ENCODE measurements at regions not wholly inside any gene's neighbourhood (a gene's known extent, or its start where the extent isn't known, plus 50 kb on each side); places are given as distances from the start of the nearest gene placed in this dataset.

GRCh38 chr3:181313335-181313734, 323.8 kb upstream of the DNAJC19 start:
- TF ChIP-seq, protein P1, sequence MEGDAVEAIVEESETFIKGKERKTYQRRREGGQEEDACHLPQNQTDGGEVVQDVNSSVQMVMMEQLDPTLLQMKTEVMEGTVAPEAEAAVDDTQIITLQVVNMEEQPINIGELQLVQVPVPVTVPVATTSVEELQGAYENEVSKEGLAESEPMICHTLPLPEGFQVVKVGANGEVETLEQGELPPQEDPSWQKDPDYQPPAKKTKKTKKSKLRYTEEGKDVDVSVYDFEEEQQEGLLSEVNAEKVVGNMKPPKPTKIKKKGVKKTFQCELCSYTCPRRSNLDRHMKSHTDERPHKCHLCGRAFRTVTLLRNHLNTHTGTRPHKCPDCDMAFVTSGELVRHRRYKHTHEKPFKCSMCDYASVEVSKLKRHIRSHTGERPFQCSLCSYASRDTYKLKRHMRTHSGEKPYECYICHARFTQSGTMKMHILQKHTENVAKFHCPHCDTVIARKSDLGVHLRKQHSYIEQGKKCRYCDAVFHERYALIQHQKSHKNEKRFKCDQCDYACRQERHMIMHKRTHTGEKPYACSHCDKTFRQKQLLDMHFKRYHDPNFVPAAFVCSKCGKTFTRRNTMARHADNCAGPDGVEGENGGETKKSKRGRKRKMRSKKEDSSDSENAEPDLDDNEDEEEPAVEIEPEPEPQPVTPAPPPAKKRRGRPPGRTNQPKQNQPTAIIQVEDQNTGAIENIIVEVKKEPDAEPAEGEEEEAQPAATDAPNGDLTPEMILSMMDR (IDR thresholded peaks at IDR 0.05): no peak
- Histone ChIP-seq H3K27ac (no peak overlapping the region), H3K36me3 (no peaks in the 10 kb centered on the region), H3K27me3 (no peaks in the 10 kb centered on the region), H3K4me1 (ENCODE audit: control insufficient read depth in 1 of 2, insufficient read depth in 1 of 2, low read depth in 1 of 2, low read length in 1 of 2) (no peaks in the 10 kb centered on the region), H3K4me3 (ENCODE audit: low read depth in 1 of 2, low read length in 1 of 2) (no peak overlapping the region), H3K9me3 (no peaks in the 10 kb centered on the region)

GRCh38 chr3:181311186-181311585, 321.6 kb upstream of the DNAJC19 start:
- H3K27ac ChIP-seq: no peak overlapping the region
- no peaks in the 10 kb centered on the region for H3K36me3 ChIP-seq
- H3K9me3 ChIP-seq: no peaks in the 10 kb centered on the region
- no peaks in the 10 kb centered on the region for H3K27me3 ChIP-seq
- H3K4me3 ChIP-seq (ENCODE audit: low read depth in 1 of 2, low read length in 1 of 2): no peak overlapping the region
- TF ChIP-seq, protein P1 (IDR thresholded peaks at IDR 0.05): no peak
- H3K4me1 ChIP-seq (ENCODE audit: control insufficient read depth in 1 of 2, insufficient read depth in 1 of 2, low read depth in 1 of 2, low read length in 1 of 2): no peaks in the 10 kb centered on the region

GRCh38 chr3:181302960-181303359, 313.4 kb upstream of the DNAJC19 start:
- Histone ChIP-seq H3K27me3 (no peaks in the 10 kb centered on the region), H3K9me3 (no peaks in the 10 kb centered on the region), H3K4me1 (ENCODE audit: control insufficient read depth in 1 of 2, insufficient read depth in 1 of 2, low read depth in 1 of 2, low read length in 1 of 2) (no peaks in the 10 kb centered on the region), H3K36me3 (no peaks in the 10 kb centered on the region), H3K4me3 (ENCODE audit: low read depth in 1 of 2, low read length in 1 of 2) (no peak overlapping the region), H3K27ac (no peak overlapping the region)
- TF ChIP-seq, protein P1 (IDR thresholded peaks at IDR 0.05): no peak

DNA sequence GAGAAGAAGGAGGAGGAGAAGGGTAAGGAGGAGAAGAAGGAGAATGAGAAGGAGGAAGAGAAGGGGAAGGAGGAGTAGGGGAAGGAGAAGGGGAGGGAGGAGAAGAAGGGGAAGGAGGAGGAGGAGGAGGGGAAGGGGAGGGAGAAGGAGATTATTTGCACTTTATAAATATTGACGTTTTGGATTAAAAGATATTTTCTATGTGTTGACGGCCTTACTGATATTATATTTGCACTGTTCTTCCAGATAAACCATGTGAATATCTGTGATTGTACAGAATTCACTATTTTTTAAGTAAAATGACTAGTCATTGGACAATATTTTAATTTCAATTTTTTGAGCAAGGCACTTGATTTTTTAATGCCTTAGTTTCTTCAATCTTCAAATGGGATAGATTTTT, 310.5 kb upstream of the DNAJC19 start:
- Histone ChIP-seq H3K4me3 (ENCODE audit: low read depth in 1 of 2, low read length in 1 of 2) (no peak overlapping the region), H3K4me1 (ENCODE audit: control insufficient read depth in 1 of 2, insufficient read depth in 1 of 2, low read depth in 1 of 2, low read length in 1 of 2) (no peaks in the 10 kb centered on the region), H3K36me3 (no peaks in the 10 kb centered on the region), H3K27me3 (no peaks in the 10 kb centered on the region), H3K9me3 (no peaks in the 10 kb centered on the region), H3K27ac (no peak overlapping the region)
- TF ChIP-seq, protein P1 (IDR thresholded peaks at IDR 0.05): no peak

GRCh38 chr3:181298421-181298820, 308.9 kb upstream of the DNAJC19 start:
- no peaks in the 10 kb centered on the region for H3K4me1 ChIP-seq (ENCODE audit: control insufficient read depth in 1 of 2, insufficient read depth in 1 of 2, low read depth in 1 of 2, low read length in 1 of 2)

More at GRCh38 chr3:181298421-181298820, 308.9 kb upstream of the DNAJC19 start:
- Histone ChIP-seq H3K4me3 (ENCODE audit: low read depth in 1 of 2, low read length in 1 of 2) (no peak overlapping the region), H3K36me3 (no peaks in the 10 kb centered on the region), H3K27me3 (no peaks in the 10 kb centered on the region), H3K27ac (no peak overlapping the region), H3K9me3 (no peaks in the 10 kb centered on the region)
- TF ChIP-seq, protein P1 (IDR thresholded peaks at IDR 0.05): no peak
